ENCODE measurements at regions not wholly inside any gene's neighbourhood (a gene's known extent, or its start where the extent isn't known, plus 50 kb on each side); places are given as distances from the start of the nearest gene placed in this dataset.
A peak's percentile ranks its signal among the peaks of the same experiment; 100 is the strongest.
"Not testable (repeated sequence)": the region's sequence is repeated elsewhere in the genome, so short reads cannot be mapped to it uniquely, and the experiment has no call there.

DNA sequence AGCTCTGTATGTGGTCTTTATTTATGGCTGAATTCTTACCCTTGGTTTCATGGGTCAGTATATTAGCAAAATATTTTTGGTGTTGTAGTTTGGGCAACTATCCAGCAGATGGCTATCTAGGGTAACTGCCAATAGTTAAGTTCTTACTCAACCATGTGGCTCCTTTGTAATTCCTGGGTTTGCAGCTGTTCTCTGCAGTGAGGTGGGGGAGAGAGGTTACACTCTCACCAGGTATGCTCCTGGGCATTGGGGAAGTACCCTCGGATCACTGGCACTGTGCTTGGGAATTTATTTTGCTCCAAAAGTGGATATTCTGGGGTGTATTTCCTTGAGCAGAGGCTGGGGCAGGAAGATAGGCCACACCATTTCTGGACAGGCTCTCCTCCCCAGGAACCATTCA is 436.7 kb upstream of the TMPRSS15 start:
- no peaks in the 10 kb centered on the region for H3K36me3 ChIP-seq (ENCODE audit: control insufficient read depth in 1 of 2, insufficient read depth in 2 of 2, low read length in 2 of 2)
- H3K4me3 ChIP-seq (ENCODE audit: low read depth, low read length) = no peak overlapping the region
- H3K4me2 ChIP-seq (ENCODE audit: low read length) = no peak overlapping the region
- no peak overlapping the region for H2BK12ac ChIP-seq (ENCODE audit: low read length)
- no peaks in the 10 kb centered on the region for H3K27me3 ChIP-seq (ENCODE audit: insufficient read depth, low read length)
- no peak overlapping the region for H3K27ac ChIP-seq (ENCODE audit: low read depth, low read length)
- no peaks in the 10 kb centered on the region for H3K79me2 ChIP-seq (ENCODE audit: control insufficient read depth, insufficient read depth, low read length, poor library complexity)
- WGBS (ENCODE audit: extremely low coverage, insufficient coverage, insufficient read length) = no CpG with 5 or more reads among the region's 1 CpG
- no peak overlapping the region for H4K91ac ChIP-seq (ENCODE audit: low read depth, low read length)
- no peak overlapping the region for H2BK5ac ChIP-seq (ENCODE audit: low read depth, low read length, poor library complexity)
- no peaks in the 10 kb centered on the region for H3K4me1 ChIP-seq (ENCODE audit: control insufficient read depth in 1 of 2, insufficient read depth in 2 of 2, low read length in 2 of 2)
- peak overlapping the region; percentile 48 for H4K8ac ChIP-seq (ENCODE audit: low read depth, low read length)
- no peak overlapping the region for H4K12ac ChIP-seq (ENCODE audit: low read depth, low read length)
- no peak overlapping the region for H3K4ac ChIP-seq (ENCODE audit: low read depth, low read length)
- no peak overlapping the region for H3K14ac ChIP-seq (ENCODE audit: low read length)
- H3K79me1 ChIP-seq (ENCODE audit: low read length) = no peaks in the 10 kb centered on the region
- no peaks in the 10 kb centered on the region for H3K9me3 ChIP-seq (ENCODE audit: insufficient read depth, low read depth, low read length)
- H3K9ac ChIP-seq (ENCODE audit: low read length) = no peak overlapping the region
- H3K18ac ChIP-seq (ENCODE audit: low read length) = no peak overlapping the region
- peak in 1 of 2 donors; percentile 18 for DNase-seq
- no peak overlapping the region for H2AK5ac ChIP-seq (ENCODE audit: low read length)
- H3K23ac ChIP-seq (ENCODE audit: low read length) = no peak overlapping the region
- H2BK120ac ChIP-seq (ENCODE audit: insufficient read depth, low read length, poor library complexity) = no peak overlapping the region
- H2AFZ ChIP-seq (ENCODE audit: insufficient read depth, low read length, poor library complexity) = peak overlapping the region; percentile 37

DNA sequence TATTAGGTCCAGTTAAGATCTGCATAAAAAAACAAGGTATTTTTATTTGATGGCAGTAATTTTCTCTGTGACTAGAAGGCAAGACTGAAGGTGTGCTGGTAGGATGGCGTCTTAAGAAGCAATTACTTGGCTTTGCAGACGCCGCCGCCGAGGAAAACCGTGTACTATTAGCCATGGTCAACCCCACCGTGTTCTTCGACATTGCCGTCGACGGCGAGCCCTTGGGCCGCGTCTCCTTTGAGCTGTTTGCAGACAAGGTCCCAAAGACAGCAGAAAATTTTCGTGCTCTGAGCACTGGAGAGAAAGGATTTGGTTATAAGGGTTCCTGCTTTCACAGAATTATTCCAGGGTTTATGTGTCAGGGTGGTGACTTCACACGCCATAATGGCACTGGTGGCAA is 454.0 kb upstream of the TMPRSS15 start:
- not testable (repeated sequence) for H3K79me1 ChIP-seq (ENCODE audit: low read length); H2AK5ac ChIP-seq (ENCODE audit: low read length); H2AFZ ChIP-seq (ENCODE audit: insufficient read depth, low read length, poor library complexity); H3K4ac ChIP-seq (ENCODE audit: low read depth, low read length); H3K27ac ChIP-seq (ENCODE audit: low read depth, low read length); H3K18ac ChIP-seq (ENCODE audit: low read length); H4K91ac ChIP-seq (ENCODE audit: low read depth, low read length); H3K9ac ChIP-seq (ENCODE audit: low read length); H2BK12ac ChIP-seq (ENCODE audit: low read length); DNase-seq; H3K23ac ChIP-seq (ENCODE audit: low read length); H4K8ac ChIP-seq (ENCODE audit: low read depth, low read length); H3K79me2 ChIP-seq (ENCODE audit: control insufficient read depth, insufficient read depth, low read length, poor library complexity); H3K36me3 ChIP-seq (ENCODE audit: control insufficient read depth in 1 of 2, insufficient read depth in 2 of 2, low read length in 2 of 2); H2BK120ac ChIP-seq (ENCODE audit: insufficient read depth, low read length, poor library complexity); H3K9me3 ChIP-seq (ENCODE audit: insufficient read depth, low read depth, low read length); H4K12ac ChIP-seq (ENCODE audit: low read depth, low read length); H3K27me3 ChIP-seq (ENCODE audit: insufficient read depth, low read length); H2BK5ac ChIP-seq (ENCODE audit: low read depth, low read length, poor library complexity); H3K4me3 ChIP-seq (ENCODE audit: low read depth, low read length); H3K4me2 ChIP-seq (ENCODE audit: low read length); H3K4me1 ChIP-seq (ENCODE audit: control insufficient read depth in 1 of 2, insufficient read depth in 2 of 2, low read length in 2 of 2); H3K14ac ChIP-seq (ENCODE audit: low read length)
- WGBS (ENCODE audit: extremely low coverage, insufficient coverage, insufficient read length) = no CpG with 5 or more reads among the region's 16 CpGs

DNA sequence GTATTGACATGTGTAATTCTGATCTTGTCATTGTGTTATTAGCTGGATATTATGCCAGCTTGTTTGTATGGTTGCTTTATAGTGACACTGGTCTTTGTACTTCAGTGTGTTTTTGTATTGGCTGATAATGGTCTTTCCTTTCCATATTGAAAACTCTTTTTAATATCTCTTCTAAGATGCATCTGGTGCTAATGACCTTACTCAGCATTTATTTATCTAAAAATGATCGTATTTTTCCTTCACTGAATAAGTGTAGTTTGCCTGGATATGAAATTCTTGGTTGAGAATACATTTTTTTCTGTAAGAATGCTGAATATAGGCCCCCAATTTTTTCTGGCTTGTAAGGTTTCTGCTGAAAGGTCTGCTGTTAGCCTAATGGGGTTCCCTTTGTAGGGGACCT is 465.5 kb upstream of the TMPRSS15 start:
- no peak overlapping the region for H3K4me2 ChIP-seq (ENCODE audit: low read length)
- no CpG with 5 or more reads among the region's 1 CpG for WGBS (ENCODE audit: extremely low coverage, insufficient coverage, insufficient read length)
- no peaks in the 10 kb centered on the region for H3K79me2 ChIP-seq (ENCODE audit: control insufficient read depth, insufficient read depth, low read length, poor library complexity)
- no peaks in the 10 kb centered on the region for H3K79me1 ChIP-seq (ENCODE audit: low read length)
- no peak overlapping the region for H2BK12ac ChIP-seq (ENCODE audit: low read length)
- H3K23ac ChIP-seq (ENCODE audit: low read length) = no peak overlapping the region
- no peak overlapping the region for H3K9ac ChIP-seq (ENCODE audit: low read length)
- no peaks in the 10 kb centered on the region for H3K4me1 ChIP-seq (ENCODE audit: control insufficient read depth in 1 of 2, insufficient read depth in 2 of 2, low read length in 2 of 2)
- no peak overlapping the region for H2AFZ ChIP-seq (ENCODE audit: insufficient read depth, low read length, poor library complexity)
- H2AK5ac ChIP-seq (ENCODE audit: low read length) = no peak overlapping the region
- H3K14ac ChIP-seq (ENCODE audit: low read length) = no peak overlapping the region
- no peak for DNase-seq
- H2BK5ac ChIP-seq (ENCODE audit: low read depth, low read length, poor library complexity) = no peak overlapping the region
- no peak overlapping the region for H4K8ac ChIP-seq (ENCODE audit: low read depth, low read length)
- H2BK120ac ChIP-seq (ENCODE audit: insufficient read depth, low read length, poor library complexity) = no peak overlapping the region
- no peaks in the 10 kb centered on the region for H3K36me3 ChIP-seq (ENCODE audit: control insufficient read depth in 1 of 2, insufficient read depth in 2 of 2, low read length in 2 of 2)
- H3K27me3 ChIP-seq (ENCODE audit: insufficient read depth, low read length) = no peaks in the 10 kb centered on the region
- no peak overlapping the region for H3K4ac ChIP-seq (ENCODE audit: low read depth, low read length)
- no peak overlapping the region for H3K27ac ChIP-seq (ENCODE audit: low read depth, low read length)
- no peak overlapping the region for H4K12ac ChIP-seq (ENCODE audit: low read depth, low read length)
- no peak overlapping the region for H4K91ac ChIP-seq (ENCODE audit: low read depth, low read length)
- H3K18ac ChIP-seq (ENCODE audit: low read length) = no peak overlapping the region
- no peak overlapping the region for H3K4me3 ChIP-seq (ENCODE audit: low read depth, low read length)
- H3K9me3 ChIP-seq (ENCODE audit: insufficient read depth, low read depth, low read length) = no peaks in the 10 kb centered on the region

DNA sequence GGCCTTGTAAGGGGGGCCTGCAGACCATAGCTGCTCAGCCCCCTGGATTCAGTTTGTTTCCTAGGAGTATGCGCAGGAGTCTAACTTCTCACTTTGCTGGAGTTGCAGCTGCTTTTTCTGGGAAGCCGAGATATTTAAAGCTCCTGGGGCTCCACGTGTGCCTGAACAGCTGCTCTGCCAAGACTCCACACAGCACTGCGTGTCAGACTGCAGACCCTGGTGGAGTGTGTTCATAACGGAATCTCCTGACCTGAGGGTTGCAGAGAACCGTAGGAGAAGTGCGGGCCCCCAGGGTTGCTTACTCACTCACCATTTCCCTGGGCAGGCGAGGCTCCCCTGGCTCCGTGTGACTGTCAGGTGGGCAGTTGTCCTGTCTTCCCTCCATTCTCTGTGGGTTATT is 474.3 kb upstream of the TMPRSS15 start:
- Histone ChIP-seq H4K91ac (ENCODE audit: low read depth, low read length) (no peak overlapping the region), H3K14ac (ENCODE audit: low read length) (no peak overlapping the region), H3K18ac (ENCODE audit: low read length) (no peak overlapping the region), H4K12ac (ENCODE audit: low read depth, low read length) (no peak overlapping the region), H3K9ac (ENCODE audit: low read length) (no peak overlapping the region), H2AFZ (ENCODE audit: insufficient read depth, low read length, poor library complexity) (no peak overlapping the region), H3K4me3 (ENCODE audit: low read depth, low read length) (peak overlapping the region; percentile 41), H3K27ac (ENCODE audit: low read depth, low read length) (no peak overlapping the region), H2AK5ac (ENCODE audit: low read length) (no peak overlapping the region), H3K79me1 (ENCODE audit: low read length) (no peaks in the 10 kb centered on the region), H3K4me1 (ENCODE audit: control insufficient read depth in 1 of 2, insufficient read depth in 2 of 2, low read length in 2 of 2) (no peaks in the 10 kb centered on the region), H3K27me3 (ENCODE audit: insufficient read depth, low read length) (no peaks in the 10 kb centered on the region), H2BK5ac (ENCODE audit: low read depth, low read length, poor library complexity) (no peak overlapping the region), H3K23ac (ENCODE audit: low read length) (no peak overlapping the region), H3K9me3 (ENCODE audit: insufficient read depth, low read depth, low read length) (peaks cover 10% of the 10 kb centered on the region), H3K79me2 (ENCODE audit: control insufficient read depth, insufficient read depth, low read length, poor library complexity) (no peaks in the 10 kb centered on the region), H3K36me3 (ENCODE audit: control insufficient read depth in 1 of 2, insufficient read depth in 2 of 2, low read length in 2 of 2) (no peaks in the 10 kb centered on the region), H3K4ac (ENCODE audit: low read depth, low read length) (no peak overlapping the region), H3K4me2 (ENCODE audit: low read length) (no peak overlapping the region), H2BK12ac (ENCODE audit: low read length) (no peak overlapping the region), H4K8ac (ENCODE audit: low read depth, low read length) (no peak overlapping the region), H2BK120ac (ENCODE audit: insufficient read depth, low read length, poor library complexity) (no peak overlapping the region)
- no CpG with 5 or more reads among the region's 9 CpGs for WGBS (ENCODE audit: extremely low coverage, insufficient coverage, insufficient read length)
- DNase-seq = no peak
